ENCODE measurements at regions not wholly inside any gene's neighbourhood (a gene's known extent, or its start where the extent isn't known, plus 50 kb on each side); places are given as distances from the start of the nearest gene placed in this dataset.
"Not testable (repeated sequence)": the region's sequence is repeated elsewhere in the genome, so short reads cannot be mapped to it uniquely, and the experiment has no call there.

- intact Hi-C loops (cut with micrococcal nuclease), result no loop called here
These were observed 130.2 kb upstream of the HDDC2 start for GRCh38 chr6:125431971-125432370.

DNA sequence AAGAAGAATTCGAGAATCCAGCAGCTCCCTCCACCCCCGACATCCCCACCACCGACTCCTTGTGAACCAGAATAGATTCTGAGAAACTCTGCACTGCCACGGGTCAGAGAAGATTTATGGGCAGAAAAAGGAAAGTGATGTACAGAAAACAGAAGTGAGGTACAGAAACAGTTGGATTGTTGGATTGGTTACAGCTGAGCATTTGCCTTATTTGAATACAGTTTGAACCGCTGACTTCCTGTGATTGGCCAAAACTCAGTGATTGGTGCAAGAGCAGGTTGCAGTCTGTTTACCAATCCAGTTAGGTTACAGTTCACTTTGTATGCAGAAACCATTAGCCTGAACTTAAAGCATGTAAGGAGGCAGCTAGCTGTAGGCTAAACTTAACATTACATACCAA is 131.2 kb upstream of the HDDC2 start:
- intact Hi-C loops (cut with micrococcal nuclease), result no loop called here

GRCh38 chr6:125434760-125435159 is 133.0 kb upstream of the HDDC2 start:
- intact Hi-C loops (cut with micrococcal nuclease), result no loop called here

DNA sequence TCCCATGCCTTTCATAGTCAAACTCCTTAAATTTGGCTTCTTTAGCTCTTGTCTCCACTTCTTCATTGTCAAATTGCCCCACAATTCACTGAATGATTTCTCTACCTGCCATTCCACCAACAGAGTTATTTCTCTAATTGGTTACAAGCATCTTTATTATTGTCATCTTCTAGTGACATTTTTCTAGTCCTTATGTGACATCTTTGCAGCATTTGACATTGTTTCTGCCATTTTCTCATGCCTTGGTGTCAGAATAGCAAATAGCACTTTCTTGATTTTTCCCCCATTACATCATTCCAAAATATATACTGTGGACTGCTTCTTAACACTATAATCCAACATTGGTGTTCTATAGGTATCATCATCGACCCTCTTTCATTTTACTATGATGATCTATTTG is 137.7 kb upstream of the HDDC2 start:
- intact Hi-C loops (cut with micrococcal nuclease), result no loop called here

DNA sequence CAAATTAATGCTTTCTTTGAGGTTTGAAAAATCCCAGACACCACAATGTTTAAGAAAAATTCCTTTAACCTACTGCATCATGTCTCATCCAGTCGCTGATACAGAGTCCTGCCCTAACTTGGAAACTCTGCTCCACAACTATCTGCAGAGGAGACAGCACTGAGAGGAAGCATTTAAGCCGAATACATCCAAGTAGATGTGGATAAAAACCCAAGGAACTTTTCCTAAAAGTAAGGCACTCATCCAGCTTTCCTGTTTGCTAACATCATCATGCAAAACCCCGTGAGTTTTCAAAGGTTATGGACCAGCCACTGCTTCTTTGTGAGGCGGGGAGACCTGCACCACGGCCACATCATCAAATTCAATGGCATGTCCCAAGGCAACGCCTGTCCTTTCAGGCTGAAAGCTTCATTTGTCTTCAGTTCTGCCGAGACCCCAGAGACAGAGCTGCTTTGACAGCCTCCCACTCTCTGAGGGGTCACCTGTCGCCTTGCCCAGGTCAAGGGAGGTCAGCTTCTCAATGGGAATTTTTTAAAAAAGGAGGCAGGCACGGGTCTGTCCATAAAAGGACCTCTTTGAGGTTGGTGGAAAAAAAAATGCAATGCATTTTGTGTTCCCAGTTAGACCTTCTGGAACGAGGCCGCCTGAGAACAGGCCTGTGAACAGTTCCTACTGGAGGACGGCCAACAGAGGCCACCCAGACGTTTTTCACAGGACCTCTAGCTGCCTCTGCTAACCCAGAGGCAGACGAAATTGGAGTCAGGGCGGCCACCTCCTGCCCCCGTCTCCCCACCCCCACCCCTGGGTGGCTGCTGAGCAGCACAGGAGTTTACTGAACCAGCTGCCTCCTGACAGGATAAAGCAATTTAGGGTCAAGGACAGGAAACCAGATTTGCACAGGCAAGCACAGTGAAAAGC is 142.5 kb upstream of the HDDC2 start:
- intact Hi-C loops (cut with micrococcal nuclease), result no loop called here

GRCh38 chr6:125445054-125445453 is 143.3 kb upstream of the HDDC2 start:
- intact Hi-C loops (cut with micrococcal nuclease), result no loop called here

- intact Hi-C loops (cut with micrococcal nuclease), result no loop called here
These were observed 144.2 kb upstream of the HDDC2 start for GRCh38 chr6:125446011-125446410.

- intact Hi-C loops (cut with micrococcal nuclease), result no loop called here
These were observed 150.0 kb upstream of the HDDC2 start for GRCh38 chr6:125451750-125452149.

GRCh38 chr6:125453516-125453915 is 151.7 kb upstream of the HDDC2 start:
- intact Hi-C loops (cut with micrococcal nuclease), result no loop called here

GRCh38 chr6:125454351-125454750 is 152.6 kb upstream of the HDDC2 start:
- intact Hi-C loops (cut with micrococcal nuclease), result no loop called here

GRCh38 chr6:125458493-125458892 is 156.7 kb upstream of the HDDC2 start:
- intact Hi-C loops (cut with micrococcal nuclease), result not testable (repeated sequence)

DNA sequence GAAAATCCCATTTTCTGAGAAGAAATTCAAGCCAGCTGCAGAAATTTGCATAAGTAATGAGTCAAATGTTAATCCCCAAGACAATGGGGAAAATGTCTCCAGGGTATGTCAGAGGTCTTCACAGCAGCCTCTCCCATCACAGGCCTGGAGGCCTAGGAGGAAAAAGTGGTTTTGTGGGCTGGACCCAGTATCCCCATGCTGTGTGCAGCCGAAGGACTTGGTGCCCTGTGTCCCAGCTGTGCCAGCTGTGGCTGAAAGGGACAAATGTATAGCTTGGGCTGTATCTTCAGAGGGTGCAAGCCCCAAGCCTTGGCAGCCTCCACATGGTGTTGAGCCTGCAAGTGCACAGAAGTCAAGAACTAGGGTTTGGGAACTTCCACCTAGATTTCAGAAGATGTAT is 163.6 kb upstream of the HDDC2 start:
- intact Hi-C loops (cut with micrococcal nuclease), result not testable (repeated sequence)

- intact Hi-C loops (cut with micrococcal nuclease), result no loop called here
These were observed 168.1 kb upstream of the HDDC2 start for GRCh38 chr6:125469915-125470314.

- intact Hi-C loops (cut with micrococcal nuclease), result no loop called here
These were observed 169.9 kb upstream of the HDDC2 start for GRCh38 chr6:125471667-125472066.

- intact Hi-C loops (cut with micrococcal nuclease), result no loop called here
These were observed 172.3 kb upstream of the HDDC2 start for GRCh38 chr6:125474061-125474460.

GRCh38 chr6:125477156-125477555 is 175.4 kb upstream of the HDDC2 start:
- intact Hi-C loops (cut with micrococcal nuclease), result no loop called here

DNA sequence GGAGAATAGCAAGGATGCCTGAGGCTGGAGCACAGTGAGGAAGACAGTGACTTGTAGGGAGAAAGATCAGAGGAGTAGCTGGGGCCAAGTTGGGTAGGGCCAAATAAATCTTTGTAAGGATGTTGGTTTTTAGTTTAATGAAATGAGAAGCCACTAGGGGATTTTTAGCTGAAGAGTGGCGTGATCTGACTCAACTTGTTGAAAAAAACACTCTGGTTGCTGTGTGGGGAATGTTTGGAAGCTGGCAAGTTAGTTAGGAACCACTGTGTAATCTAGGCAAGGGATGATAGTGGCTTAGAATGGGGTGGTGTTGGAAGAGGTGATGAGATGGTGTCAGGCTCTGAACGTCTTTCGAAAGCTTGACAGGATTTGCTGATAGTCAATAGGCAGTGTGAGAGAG is 176.1 kb upstream of the HDDC2 start:
- intact Hi-C loops (cut with micrococcal nuclease), result no loop called here

DNA sequence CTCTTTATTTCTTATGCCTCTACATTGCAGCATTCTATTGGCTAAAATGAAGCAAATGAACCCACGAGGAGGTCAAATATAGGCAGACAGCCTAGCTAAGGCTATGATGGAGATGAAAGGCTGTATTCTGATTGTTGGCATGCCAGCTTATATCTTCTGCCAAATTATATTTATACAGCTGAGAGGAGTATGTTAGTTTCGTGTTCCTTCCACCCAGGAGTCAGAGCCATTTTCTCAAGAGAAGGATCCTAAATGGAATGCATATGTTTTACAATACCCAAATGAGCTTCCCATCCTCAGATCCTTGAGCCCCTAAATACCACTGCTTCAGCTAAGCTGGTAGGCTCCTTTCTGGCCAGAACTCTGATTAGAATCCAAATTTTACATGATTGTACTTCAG is 178.4 kb upstream of the HDDC2 start:
- intact Hi-C loops (cut with micrococcal nuclease), result no loop called here

DNA sequence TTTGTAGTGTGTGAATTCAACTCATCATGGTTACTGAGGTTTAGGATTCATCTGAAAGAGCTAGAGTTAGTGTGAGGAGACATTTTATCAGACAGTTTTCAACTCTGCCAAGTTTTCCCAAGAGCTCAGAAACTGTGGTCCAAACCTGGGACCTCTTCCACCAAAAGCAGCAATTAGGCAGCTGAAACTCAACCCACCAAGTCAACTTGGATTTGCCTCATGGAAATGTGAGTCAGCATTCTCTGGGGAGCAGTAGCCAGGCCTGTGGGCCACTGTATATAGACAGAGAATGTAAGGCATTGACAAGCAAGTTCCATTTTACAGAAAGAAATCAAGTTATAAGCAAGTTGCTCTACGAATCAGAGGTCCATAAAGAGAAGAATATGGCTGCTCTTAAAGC is 178.8 kb upstream of the HDDC2 start:
- intact Hi-C loops (cut with micrococcal nuclease), result no loop called here

- intact Hi-C loops (cut with micrococcal nuclease), result no loop called here
These were observed 179.3 kb upstream of the HDDC2 start for GRCh38 chr6:125481056-125481455.

GRCh38 chr6:125485757-125486156 is 184.0 kb upstream of the HDDC2 start:
- intact Hi-C loops (cut with micrococcal nuclease), result no loop called here

GRCh38 chr6:125486881-125487280 is 185.1 kb upstream of the HDDC2 start:
- intact Hi-C loops (cut with micrococcal nuclease), result no loop called here

DNA sequence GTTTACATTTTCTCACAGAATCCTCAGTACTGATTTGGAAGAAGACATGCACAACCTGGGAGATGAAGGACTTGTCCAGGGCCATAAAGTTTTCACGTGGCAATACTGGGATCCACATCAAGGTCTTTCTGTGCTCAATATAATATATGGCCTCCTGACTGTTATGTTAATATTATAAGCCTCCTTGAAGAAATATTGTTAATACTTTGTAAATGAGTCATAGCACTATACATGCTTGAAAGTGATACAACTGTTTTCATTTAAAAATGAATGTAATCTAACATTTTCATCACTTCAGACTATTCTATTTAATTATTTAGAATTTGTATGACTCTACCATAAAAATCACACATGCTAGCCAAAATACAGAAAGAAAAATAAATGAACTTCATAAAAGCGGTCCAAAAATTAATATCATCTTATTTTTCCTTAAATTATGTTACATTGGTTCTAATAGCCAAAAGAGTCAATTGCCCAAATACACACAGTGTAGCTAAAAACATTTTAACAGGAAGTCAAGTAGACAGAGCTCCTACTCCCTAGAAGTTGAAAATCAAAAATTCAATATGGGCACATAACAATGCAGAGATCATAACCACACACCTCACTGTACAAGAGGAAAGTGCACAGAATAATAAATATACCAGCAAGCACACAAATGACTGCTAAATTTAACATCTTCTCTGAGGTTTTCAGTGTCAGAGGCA is 188.0 kb upstream of the HDDC2 start:
- intact Hi-C loops (cut with micrococcal nuclease), result no loop called here
